ENCODE measurements at regions not wholly inside any gene's neighbourhood (a gene's known extent, or its start where the extent isn't known, plus 50 kb on each side); places are given as distances from the start of the nearest gene placed in this dataset.

DNA sequence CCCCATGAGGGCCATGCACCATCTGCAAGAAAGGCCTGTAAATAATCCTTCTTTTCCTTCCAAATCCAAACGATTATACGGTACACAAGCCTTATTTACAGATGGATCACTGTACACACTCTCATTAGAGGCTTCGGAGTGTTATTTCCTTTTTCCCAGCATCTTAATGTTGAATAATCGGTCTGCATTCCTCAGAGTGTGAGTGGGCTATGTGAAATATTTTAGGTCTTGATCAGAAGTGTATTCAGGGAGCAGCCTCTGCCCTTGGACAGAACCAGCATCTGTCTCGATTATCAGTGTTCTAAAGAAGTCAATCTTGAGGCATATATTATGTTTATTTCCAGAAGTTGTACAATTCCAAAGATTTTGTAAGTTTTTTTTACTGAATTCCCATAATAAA lies 340.6 kb downstream of the SEC23A start:
- DNase-seq: peak; percentile 29

DNA sequence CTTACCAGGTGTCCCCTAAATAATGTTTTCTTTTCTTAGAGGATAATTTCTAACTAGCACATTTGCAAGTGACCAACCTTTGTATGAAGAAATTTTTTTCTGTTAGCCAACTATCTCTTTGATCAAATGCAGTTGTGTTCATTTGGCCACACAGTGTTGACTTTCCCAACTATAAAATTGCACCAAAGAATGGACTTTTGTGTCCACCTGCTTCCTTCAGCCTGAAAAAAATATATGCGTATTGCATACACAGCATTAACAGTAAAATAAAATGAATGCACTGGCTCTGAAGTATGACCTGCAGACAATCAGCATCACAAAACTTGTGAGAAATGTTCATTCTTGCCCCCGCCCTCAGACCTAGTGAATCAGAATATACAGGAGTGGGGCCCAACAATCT lies 342.0 kb downstream of the SEC23A start:
- no peak for DNase-seq

DNA sequence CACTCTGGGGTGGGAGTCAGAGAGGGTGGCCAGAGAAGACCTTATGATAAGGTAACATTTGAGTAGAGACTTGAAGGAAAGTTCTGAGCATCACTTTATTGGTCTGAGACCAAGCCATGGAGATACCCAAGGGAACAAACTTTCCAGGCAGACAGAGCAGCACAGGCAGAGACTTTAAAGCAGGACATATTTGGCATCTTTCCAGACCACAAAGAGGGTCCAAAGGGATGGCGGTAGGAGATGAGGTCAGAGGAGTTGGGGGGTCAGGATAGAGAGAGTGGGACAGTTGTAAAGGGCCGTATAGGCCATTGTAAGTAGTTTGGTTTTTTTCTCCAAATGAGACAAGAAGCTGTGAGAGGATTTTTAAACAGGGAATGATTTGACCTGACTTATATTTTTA lies 344.4 kb downstream of the SEC23A start:
- no peak for DNase-seq

DNA sequence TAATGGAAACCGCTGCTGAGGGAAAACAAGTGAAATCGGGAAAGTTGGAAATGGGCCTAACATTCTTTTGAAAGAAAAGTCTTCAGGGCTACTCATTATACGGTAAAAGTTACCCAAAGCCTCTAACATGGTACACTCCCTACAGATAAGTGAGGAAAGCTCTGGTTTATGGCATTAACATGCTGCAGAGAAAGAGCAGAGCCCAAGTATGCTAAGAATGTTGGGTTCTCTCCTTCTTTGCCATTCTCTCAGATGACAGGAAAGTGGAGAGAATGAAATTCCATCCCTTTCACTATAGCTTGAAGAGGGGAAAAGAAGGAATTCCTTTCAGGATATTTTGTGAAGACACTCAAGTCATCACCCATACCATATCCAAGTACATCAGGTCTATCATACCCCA lies 348.0 kb downstream of the SEC23A start:
- no peak for DNase-seq

DNA sequence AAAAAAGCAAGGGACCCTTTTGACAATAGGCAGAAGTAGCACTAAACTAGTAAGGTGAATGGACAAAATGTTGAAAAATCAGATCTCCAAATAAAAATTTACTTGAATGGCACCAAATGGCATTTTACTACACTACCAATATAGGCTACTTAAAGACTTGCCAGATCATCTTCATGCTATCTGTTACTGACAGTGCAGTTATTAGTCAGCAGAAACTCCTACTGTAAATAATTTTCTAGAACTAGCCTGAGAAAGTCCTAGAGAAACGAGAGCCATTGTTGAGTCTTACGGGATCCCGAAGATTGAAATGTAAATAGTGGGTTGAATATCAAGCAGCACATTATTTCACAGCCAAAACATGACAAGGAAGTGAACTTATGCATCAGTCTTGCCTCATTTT lies 350.3 kb downstream of the SEC23A start:
- DNase-seq: no peak

DNA sequence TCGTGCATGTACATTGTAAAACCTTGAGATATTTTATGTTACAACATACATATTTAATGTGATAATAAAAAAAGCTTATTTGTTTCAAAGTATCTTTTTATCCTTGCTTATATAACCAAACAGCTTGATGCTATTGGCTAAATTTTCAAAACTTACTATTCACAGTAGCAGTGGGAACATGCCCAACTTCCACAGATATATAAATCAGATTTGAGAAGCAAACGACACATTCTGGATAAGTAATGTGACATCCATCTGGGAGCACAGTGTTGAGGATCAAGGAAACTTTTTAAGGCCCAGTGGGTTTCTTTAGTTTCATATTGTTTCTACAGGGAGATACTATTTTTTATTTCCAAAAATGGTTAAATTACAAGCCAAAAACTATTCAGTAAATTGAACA lies 350.7 kb downstream of the SEC23A start:
- no peak for DNase-seq

DNA sequence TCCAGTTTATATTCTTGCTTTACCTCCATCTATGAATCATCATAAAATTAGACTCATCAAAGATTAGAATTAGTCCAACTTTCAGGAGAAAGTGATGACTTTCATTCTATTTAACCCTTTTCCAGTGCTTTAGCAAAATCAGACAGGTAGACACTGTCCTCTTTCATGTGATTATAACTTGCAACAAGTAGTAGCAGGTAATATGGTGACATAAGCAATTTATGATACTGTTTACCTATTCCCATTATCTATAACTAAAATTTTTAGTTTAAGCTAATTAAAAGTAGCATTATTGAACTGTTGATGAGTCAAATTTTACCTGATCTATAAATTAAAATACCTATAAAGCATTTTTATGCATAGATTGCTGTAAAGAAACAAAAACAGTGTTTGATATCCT lies 351.6 kb downstream of the SEC23A start:
- no peak for DNase-seq

DNA sequence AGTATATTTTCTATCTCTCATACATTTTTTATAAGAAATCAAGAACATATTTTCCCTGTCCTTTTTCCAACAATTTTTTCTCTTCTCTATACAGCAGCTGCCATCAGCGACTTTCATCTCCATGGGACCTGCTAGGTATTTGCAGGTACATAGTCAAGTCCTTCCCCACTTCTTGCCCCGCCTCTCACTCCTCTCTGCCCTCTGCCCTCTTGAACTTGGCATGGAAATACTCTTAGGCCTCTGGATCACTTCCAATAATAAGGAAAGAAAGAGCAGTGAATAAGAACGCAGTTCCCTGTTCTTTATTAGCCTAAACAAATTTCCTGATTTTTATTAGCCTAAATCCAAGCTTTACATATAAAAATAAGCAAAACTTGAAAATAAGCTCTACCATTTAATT lies 353.1 kb downstream of the SEC23A start:
- DNase-seq: no peak

DNA sequence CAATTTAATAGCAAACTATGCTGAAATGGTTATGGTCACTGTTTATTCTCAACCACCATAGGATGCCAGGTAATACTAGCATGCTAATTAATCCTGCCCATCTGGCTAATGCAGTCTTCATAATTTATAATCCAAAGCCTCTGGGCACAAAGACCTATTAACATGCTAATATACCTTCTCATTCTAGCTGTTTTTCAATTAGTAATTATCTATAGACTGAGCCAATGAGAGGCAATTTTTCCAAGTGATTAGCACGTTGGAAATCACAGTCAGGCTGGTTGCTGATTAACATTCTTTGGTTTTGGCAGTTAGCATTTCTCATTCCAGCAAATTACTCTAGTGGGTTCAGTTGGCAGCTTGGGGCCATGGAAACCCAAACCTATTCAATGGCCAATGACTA lies 357.2 kb downstream of the SEC23A start:
- DNase-seq: no peak

DNA sequence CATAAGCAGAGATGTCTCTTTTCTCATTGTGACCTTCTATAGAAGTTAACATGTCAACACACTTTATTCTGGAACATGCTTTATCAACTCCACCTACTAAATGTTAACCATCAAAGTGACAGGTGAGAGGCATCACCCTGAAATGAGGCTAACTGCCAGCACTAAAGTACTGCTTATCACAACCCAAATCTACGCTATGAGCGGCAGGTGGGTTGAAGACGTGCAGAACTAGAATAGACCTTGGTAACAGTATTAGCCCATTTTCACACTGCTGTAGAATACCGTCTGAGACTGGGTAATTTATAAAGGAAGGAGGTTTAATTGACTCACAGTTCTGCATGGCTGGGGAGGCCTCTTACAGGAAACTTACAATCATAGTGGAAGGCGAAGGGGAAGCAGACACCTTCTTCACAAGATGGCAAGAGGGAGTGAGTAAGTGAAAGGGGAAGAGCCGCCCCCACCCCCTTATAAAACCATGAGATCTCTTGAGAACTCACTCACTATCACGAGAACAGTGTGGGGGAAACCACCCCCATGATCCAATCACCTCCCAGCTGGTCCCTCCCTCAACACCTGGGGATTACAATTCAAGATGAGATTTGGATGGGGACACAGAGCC lies 359.0 kb downstream of the SEC23A start:
- DNase-seq: no peak

DNA sequence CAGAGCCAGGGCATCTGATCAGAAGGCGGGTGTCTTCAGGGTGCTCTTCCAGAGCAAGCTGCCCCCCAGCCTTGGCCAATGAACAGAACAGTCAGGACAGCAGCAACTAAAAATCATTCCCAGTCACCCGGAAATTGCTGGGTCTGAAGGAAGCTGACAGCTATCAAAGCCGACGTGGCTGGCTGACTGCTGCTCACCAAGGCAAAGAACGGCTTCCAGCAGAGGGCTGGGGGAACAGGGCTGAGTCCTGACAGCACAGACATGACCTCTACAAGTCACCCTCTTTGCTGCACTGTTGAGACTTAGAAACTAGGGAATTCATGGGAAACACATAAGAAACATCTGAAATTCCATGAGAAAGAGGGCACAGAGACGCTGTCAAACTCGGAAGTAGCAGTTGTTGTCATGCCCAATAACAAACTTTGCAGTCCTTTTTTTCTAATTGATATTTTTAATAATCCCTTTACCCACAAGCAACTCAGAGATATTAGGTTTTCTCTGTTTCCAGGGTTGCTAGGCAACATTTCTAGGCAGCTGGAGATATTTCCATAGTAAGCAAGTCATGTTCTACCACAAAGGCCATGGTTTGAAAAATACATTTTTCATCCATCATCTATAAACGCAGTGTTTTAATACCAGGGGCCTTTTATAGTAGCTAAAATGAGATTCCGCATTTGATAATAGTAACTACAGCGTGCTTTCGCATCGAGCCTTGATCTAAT lies 365.2 kb downstream of the SEC23A start:
- peak; percentile 16 for DNase-seq

DNA sequence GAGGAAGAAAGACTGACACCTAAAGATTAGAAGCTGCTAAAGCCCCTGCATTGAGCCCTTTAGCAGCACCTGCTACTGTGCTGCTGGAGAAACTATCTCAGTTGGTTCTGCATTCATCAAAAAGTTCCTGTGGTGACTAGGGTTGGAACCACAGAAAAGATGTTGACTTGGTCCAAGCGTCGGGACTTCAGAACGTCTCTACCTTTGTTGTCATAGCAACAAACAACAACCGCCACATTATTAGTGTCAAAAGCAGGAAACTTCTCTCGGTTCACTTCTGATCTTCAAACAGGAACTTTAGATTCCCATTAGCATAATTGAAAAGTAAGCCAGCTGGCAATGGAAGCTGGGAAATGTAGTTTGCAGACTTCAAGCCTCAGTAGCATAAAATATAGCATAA lies 368.0 kb downstream of the SEC23A start:
- no peak for DNase-seq

DNA sequence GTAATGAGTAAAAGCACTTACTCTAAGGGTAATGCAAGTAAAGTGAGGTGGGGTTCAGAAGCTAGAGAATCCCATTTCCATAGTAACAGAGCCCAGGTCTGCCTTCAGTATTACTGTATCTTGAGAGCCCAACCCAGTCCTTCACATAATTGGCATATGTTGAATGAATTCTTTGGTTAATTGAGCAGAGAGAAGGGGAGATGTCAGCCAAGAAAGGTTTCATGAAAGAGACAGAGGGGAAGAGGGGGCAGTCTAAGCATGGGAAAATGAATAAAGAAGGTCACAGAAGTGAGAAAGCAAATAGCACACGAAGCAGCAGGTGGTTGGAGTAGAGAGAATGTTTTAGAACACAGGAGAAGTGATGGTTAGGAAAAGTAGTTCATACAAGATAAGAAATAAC lies 371.1 kb downstream of the SEC23A start:
- DNase-seq: no peak

DNA sequence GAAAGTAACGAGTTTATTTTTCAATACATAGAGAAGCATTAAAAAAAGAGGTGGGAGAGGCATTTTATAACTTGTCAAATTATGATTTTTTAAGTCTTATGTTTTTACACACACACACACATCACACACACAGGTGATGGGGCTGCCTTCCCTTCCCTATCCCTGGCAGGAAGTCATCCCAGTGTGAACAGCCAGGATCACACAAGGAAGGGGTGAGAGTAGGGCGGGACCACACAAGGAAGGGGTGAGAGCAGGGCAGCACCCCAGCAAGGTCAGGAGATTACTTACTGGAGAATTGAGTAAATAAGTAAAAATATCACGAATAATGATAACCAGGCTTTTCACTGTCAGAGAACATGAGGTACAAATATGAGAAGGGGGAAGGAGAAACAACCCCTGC lies 372.6 kb downstream of the SEC23A start:
- no peak for DNase-seq

DNA sequence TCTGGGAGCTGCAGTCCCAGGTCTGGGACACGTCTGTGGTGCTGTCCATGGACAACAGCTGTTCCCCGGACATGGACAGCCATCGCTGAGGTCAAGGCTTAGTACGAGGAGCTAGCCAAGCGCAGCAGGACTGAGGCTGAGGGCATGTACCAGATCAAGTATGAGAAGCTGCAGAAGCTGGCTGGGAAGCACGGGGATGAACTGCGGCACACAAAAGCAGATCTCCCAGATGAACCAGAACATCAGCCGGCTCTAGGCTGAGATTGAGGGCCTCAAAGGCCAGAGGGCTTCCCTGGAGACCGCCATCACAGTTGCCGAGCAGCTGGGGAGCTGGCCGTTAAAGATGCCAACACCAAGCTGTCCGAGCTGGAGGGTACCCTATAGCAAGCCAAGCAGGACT lies 375.3 kb downstream of the SEC23A start:
- no peak for DNase-seq

DNA sequence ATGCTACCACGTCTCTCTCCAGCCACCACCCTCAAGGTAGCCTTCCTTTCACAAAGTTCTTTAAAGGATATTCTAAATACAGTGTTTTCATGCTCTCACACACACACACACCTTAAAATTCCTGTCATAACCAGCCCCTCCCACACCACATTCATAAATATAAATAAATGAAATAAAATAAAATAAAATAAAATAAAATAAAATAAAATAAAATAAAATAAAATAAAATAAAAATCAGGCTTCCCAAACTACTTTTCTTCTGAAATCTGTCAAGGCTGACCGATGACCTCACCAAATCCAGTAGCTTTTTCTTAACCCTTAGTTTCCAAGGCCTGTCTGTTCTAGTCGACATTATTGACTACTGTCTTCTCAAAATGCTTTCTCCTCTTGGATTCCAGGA lies 378.4 kb downstream of the SEC23A start:
- DNase-seq: no peak

DNA sequence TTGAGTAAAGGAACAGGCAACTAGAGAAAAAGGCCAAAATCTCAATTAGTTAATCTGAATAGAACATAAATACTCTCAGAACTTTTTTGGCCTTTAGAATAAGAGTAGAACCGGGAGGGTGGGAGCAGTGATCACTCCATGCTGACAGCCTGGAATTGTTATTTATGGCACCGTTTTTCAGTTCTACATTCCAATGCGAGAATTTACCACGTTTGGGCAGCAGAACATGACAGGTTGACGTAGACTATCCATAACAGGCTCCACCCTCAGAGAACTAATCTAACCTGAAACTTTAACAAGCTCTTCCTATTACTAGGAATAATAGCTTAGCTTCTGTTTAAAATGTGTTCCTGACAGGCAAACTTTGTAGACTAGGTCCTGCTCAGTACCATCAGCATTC lies 379.1 kb downstream of the SEC23A start:
- DNase-seq: no peak

DNA sequence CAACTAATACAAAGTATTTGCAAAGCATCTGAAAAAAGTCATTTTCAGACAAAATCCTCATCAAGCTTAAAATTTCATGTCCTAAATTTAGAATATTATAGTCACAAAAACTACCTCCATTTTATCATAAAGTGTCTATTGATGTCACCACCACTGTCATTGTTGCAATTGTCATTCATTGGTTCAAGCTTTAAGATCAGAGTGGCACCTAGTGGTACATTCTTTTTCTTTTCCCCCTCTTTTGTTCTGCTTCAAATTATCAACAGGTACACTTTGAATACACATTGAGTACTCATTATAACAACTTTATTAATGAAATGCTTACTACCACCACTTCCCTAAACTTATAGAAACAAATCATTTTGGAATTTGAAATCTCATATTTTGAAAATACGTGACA lies 379.8 kb downstream of the SEC23A start:
- DNase-seq: no peak

DNA sequence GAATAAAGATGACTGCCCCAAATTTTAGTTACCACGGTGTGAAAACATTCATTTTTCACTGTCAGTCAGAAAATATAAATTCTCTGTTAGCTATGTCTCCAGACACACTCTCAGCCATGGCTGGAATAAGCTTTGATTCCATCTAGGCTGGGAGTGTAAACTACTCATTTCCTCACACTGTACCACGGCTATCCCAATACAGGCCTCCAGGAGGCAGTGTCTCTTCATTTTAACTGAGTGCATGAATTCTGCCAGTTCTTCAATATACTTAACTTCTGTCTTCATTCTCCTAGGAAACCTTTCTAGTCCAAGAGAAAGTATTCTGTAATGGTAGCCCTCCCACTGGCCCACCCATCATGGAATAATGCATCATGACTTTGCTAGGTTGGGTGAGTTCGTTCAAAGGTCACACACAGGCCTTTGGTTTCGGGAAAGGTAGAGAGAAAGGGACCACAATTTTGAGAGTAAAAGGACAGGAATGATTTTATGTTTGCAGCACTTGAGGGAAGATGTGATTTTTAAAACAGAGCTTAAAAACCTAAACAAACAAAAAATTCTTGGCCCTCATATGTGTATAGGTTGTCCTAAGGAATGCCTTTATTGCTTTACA lies 381.1 kb downstream of the SEC23A start:
- peak; percentile 10 for DNase-seq

DNA sequence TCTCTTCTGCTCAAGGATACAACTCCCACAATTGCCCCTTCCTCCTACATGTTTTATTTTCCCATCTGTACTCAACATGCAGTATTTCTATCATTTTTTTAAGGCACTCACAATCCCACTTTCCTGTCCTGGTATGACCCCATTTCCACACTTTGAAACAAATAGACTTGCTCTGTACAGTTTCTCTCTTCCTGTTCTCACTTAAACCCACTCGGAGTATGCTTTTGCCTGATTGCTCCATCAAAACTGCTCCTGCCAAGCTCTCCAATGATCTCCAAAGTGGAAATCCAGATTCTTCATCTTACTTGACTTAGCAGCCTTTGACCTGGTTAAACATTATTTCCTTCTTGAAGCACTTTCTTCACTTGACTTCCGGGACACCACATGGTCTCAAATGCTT lies 384.5 kb downstream of the SEC23A start:
- no peak for DNase-seq

DNA sequence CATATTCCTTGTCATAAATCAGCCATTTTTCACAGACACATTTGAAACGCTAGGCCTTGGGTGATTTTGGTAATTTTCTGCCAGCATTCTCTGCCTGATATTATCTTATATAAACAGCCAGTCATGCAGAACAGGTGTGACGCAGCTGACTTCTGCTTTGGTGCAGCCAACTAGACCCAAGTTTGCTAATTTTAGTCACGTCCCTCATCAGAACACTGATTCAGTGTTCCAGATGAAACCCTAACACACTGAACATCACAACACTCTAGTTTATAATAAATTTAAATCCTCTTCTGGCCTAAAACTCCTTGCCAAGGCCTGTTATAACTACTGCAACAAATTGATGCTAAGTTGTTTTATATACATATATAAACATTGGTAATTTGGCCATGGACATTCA lies 386.1 kb downstream of the SEC23A start:
- DNase-seq: no peak

DNA sequence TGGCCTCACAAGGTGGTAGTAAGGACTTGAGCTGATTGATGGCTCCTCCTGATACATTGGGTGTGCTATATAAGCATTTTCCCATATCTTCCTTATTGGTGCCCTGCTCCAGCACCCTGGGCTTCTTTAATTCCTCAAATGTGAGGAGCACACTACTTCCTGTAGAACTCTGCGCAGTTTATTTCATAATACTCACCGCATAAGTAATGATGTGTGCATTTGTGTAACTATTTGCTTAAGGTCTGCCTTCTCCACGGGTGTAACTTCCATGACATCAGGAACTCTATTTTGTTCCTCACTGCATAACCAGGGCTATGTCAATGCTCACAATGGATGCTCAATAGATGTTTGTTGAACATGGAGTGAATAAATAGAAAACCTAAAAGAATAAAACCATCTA lies 392.2 kb downstream of the SEC23A start:
- no peak for DNase-seq

DNA sequence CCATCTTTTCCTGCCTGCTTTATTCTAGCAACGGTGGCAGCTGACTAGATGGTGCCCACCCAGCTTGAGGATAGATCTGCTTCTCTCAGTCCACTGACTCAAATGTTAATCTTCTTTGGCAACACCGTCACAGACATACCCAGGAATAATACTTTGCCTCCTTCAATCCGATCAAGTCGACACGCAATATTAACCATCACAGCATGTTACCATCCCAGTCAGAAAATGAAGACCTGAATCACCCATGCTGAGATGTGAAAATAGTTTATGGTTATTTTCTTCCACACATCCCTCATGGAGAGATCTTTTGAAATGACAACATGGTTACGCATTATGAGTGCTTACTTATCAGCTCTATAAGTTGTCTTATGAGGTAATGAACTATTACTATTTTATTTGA lies 392.8 kb downstream of the SEC23A start:
- DNase-seq: no peak

DNA sequence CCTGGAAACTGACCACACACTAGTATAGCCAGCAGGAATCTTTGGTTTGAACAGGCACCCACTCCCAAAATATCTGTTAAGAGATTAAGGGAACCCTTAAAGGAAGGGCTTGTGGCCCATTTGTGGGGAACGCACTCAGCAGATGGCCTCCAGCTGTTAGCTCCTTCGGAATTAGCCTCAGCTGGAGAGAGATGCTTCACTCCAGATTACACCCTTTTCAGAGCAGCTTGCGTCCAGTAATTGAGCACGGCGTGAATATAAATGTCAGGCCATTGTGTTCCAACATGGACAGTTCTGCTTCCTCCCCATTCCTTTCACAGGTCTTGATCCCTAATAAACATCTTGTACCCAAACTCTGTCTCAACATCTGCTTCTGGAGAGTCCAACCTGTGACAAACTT lies 397.8 kb downstream of the SEC23A start:
- no peak for DNase-seq

Measured in skin of body (tissue), 1 donor.